HCT116 (cell line): ENCODE measurements at regions not wholly inside any gene's neighbourhood (a gene's known extent, or its start where the extent isn't known, plus 50 kb on each side); places are given as distances from the start of the nearest gene placed in this dataset.

Source experiments
- ATAC-seq: fragments of 200-7000 bp; cut with Tn5 transposase; 2 replicates; pipeline ENCODE4 v1.9.1; 2020; ENCODE audit warnings: mild to moderate bottlenecking, moderate library complexity
- BruUV-seq: library from RNA; stranded (reverse); fragments of 400-500 nt; replicated peaks from 2 replicates; lab custom pipeline; 2021; lab: Mats Ljungman, UMichigan
- CTCF ChIA-PET: fragments of 300-600 bp; sonication (Branson Sonifier 250); formaldehyde crosslinking; loops from one replicate; lab custom pipeline; 2021; ENCODE audit warnings: antibody characterized with exemption; lab: Charles Lee
- POLR2A ChIA-PET: fragments of 300-600, 350-600 bp; sonication (Branson Sonifier 250); formaldehyde crosslinking; loops from one replicate; lab custom pipeline; 2021; ENCODE audit warnings: antibody characterized with exemption; lab: Charles Lee
- RAD21 ChIA-PET, 2 experiments: fragments of 300-600 bp; sonication (Branson Sonifier 250); formaldehyde crosslinking; loops; one replicate each; lab custom pipeline; 2023; ENCODE audit warnings: low total read pairs in 2 of 2; ENCODE audit not compliant: uncharacterized antibody in 2 of 2, unreplicated experiment in 2 of 2, low non-redundant PET in 1 of 2; lab: Charles Lee
- DNase-seq: peaks from one replicate; pipeline ENCODE4 v3.0.0-alpha.2; 2010; ENCODE audit warnings: low read depth, low spot score
- H2AFZ ChIP-seq: fragments of 200-600 bp; shearing (Covaris generic), sonication (generic); 2 replicates; pipeline ENCODE4 v1.6.1; 2017; ENCODE audit warnings: low read depth, mixed run types, mixed read lengths, antibody characterized with exemption, low read length; ENCODE audit not compliant: poor library complexity, severe bottlenecking
- H3K27ac ChIP-seq: 2 replicates; pipeline ENCODE4 v1.5.1; 2012; ENCODE audit warnings: low read depth, low read length
- H3K27me3 ChIP-seq: fragments of 200-600 bp; sonication (generic); 2 replicates; pipeline ENCODE4 v1.6.1; 2016; ENCODE audit warnings: mixed run types, low read length, mixed read lengths; ENCODE audit not compliant: insufficient read depth
- H3K36me3 ChIP-seq, 2 experiments: fragments of 200-500 bp in 1 of 2; fragments of 200-600 bp in 1 of 2; sonication (Bioruptor generic) in 1 of 2; sonication (generic) in 1 of 2; 2 replicates each; pipeline versions ENCODE4 v1.5.1 to v1.6.1; 2014 to 2016; ENCODE audit warnings: low read length in 2 of 2, inconsistent platforms in 1 of 2, mixed read lengths in 1 of 2, mixed run types in 1 of 2; ENCODE audit not compliant: insufficient read depth in 2 of 2, control insufficient read depth in 1 of 2
- H3K4me1 ChIP-seq, 2 experiments: fragments of 200-600 bp in 1 of 2; sonication (generic) in 1 of 2; 2 replicates each; pipeline versions ENCODE4 v1.5.1 to v1.6.1; 2012 to 2017; ENCODE audit warnings: low read length in 2 of 2, inconsistent platforms in 1 of 2, mild to moderate bottlenecking in 1 of 2, mixed read lengths in 1 of 2, mixed run types in 1 of 2, moderate library complexity in 1 of 2; ENCODE audit not compliant: insufficient read depth in 2 of 2, control insufficient read depth in 1 of 2
- H3K4me2 ChIP-seq: fragments of 200-600 bp; sonication (generic); 2 replicates; pipeline ENCODE4 v1.6.1; 2017; ENCODE audit warnings: mixed run types, low read length, mixed read lengths
- H3K4me3 ChIP-seq, 2 experiments: fragments of 200-600 bp in 1 of 2; sonication (generic) in 1 of 2; replicated peaks in 1 of 2; 2 replicates each; pipeline ENCODE4 v1.5.1; 2011 to 2016; ENCODE audit warnings: low read length in 2 of 2, control low read depth in 1 of 2, low read depth in 1 of 2, mild to moderate bottlenecking in 1 of 2, mixed read lengths in 1 of 2, mixed run types in 1 of 2
- H3K79me2 ChIP-seq: fragments of 200-600 bp; sonication (generic); 2 replicates; pipeline ENCODE4 v1.6.1; 2017; ENCODE audit warnings: mild to moderate bottlenecking, mixed run types, low read length, moderate library complexity, mixed read lengths; ENCODE audit not compliant: insufficient read depth
- H3K9ac ChIP-seq: fragments of 200-600 bp; sonication (generic); 2 replicates; pipeline ENCODE4 v1.6.1; 2016; ENCODE audit warnings: low read length, mixed read lengths
- H3K9me2 ChIP-seq: fragments of 200-600 bp; sonication (generic), shearing (Covaris generic); 2 replicates; pipeline ENCODE4 v1.6.1; 2017; ENCODE audit warnings: mixed run types, mild to moderate bottlenecking, moderate library complexity; ENCODE audit not compliant: insufficient read depth
- H3K9me3 ChIP-seq, 2 experiments: fragments of 200-500 bp in 1 of 2; fragments of 200-600 bp in 1 of 2; sonication (Bioruptor generic) in 1 of 2; sonication (generic) in 1 of 2; 2 replicates each; pipeline ENCODE4 v1.6.1; 2014 to 2017; ENCODE audit warnings: low read length in 2 of 2, mixed read lengths in 2 of 2, inconsistent platforms in 1 of 2, low read depth in 1 of 2, mild to moderate bottlenecking in 1 of 2, mixed run types in 1 of 2, moderate library complexity in 1 of 2; ENCODE audit not compliant: control insufficient read depth in 1 of 2, insufficient read depth in 1 of 2
- H4K20me1 ChIP-seq: fragments of 200-600 bp; sonication (generic), shearing (Covaris generic); 2 replicates; pipeline ENCODE4 v1.6.1; 2017; ENCODE audit warnings: mixed run types, mild to moderate bottlenecking, moderate library complexity; ENCODE audit not compliant: insufficient read depth
- CBX3 ChIP-seq: IDR thresholded peaks from 2 replicates; pipeline ENCODE4 v1.6.1; 2012; ENCODE audit warnings: low read depth
- CEBPB ChIP-seq: IDR thresholded peaks from 2 replicates; pipeline ENCODE4 v1.6.1; 2012; ENCODE audit warnings: low read depth
- EGR1 ChIP-seq: IDR thresholded peaks from 2 replicates; pipeline ENCODE4 v1.6.1; 2012; ENCODE audit warnings: low read depth
- EZH2 ChIP-seq: fragments of 200-600 bp; sonication (generic); IDR thresholded peaks from 2 replicates; pipeline ENCODE4 v1.6.1; 2017; ENCODE audit warnings: antibody characterized with exemption, mixed run types
- EZH2phosphoT487 ChIP-seq: fragments of 200-600 bp; IDR thresholded peaks from 2 replicates; pipeline ENCODE4 v1.6.1; 2018; ENCODE audit warnings: antibody characterized with exemption, borderline replicate concordance
- FOSL1 ChIP-seq: IDR thresholded peaks from 2 replicates; pipeline ENCODE4 v1.6.1; 2012; ENCODE audit warnings: low read depth
- JUND ChIP-seq: IDR thresholded peaks from 2 replicates; pipeline ENCODE4 v1.6.1; 2012
- POLR2AphosphoS5 ChIP-seq: IDR thresholded peaks from 2 replicates; pipeline ENCODE4 v1.6.1; 2011; ENCODE audit warnings: mild to moderate bottlenecking, low read depth, low read length, moderate library complexity
- RAD21 ChIP-seq: IDR thresholded peaks from 2 replicates; pipeline ENCODE4 v1.6.1; 2012; ENCODE audit warnings: low read depth, mild to moderate bottlenecking
- SIN3A ChIP-seq: IDR thresholded peaks from 2 replicates; pipeline ENCODE4 v1.6.1; 2012; ENCODE audit warnings: low read depth
- SP1 ChIP-seq: IDR thresholded peaks from 2 replicates; pipeline ENCODE4 v1.6.1; 2012; ENCODE audit warnings: low read depth
- SRF ChIP-seq: IDR thresholded peaks from 2 replicates; pipeline ENCODE4 v1.6.1; 2012; ENCODE audit warnings: low read depth
- ZNF274 ChIP-seq: fragments of 200-500 bp; sonication (Bioruptor generic); IDR thresholded peaks from 2 replicates; pipeline ENCODE4 v1.6.1; 2014; ENCODE audit warnings: mild to moderate bottlenecking, low read depth, low read length, inconsistent platforms
- intact Hi-C: fragments of 100-400 bp; cut with micrococcal nuclease; formaldehyde crosslinking; loops from 2 replicates; pipeline ENCODE4 v1.10.0; 2022
- TF ChIP-seq, protein P1 (sequence below): IDR thresholded peaks from 2 replicates; pipeline ENCODE4 v1.6.1; 2012
- TF ChIP-seq, protein P2 (sequence below): IDR thresholded peaks from 2 replicates; pipeline ENCODE4 v1.6.1; 2011; ENCODE audit warnings: mild to moderate bottlenecking, low read length, moderate library complexity; ENCODE audit not compliant: insufficient replicate concordance; ENCODE audit errors: extremely low read depth

DNA sequence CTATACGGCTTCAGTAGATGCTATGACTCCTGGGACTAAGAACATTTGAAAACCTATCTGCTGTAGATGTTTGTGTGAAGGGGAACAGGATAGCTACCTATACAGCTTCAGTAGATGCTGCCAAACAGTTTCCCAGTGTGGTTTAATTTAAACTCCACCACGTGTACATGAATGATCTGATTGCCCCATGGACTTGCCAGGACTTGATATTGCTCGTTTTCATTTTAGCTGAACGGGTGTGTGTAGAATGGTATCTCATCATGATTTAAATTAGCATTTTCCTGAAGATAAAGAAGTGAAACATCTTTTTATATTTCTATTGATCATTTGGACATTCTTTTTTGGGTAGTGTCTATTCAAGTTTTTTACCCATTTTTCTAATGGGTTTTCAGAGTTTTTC, 77.8 kb upstream of the PIP4K2A start:
- Histone ChIP-seq H4K20me1 (no peaks in the 10 kb centered on the region), H3K4me3 (no peak overlapping the region), H3K9me3 (no peaks in the 10 kb centered on the region), H2AFZ (no peak overlapping the region), H3K79me2 (no peaks in the 10 kb centered on the region), H3K4me1 (no peaks in the 10 kb centered on the region), H3K9me2 (no peaks in the 10 kb centered on the region)
- CTCF ChIA-PET, result no interaction called here
- DNase-seq, result no peak
- RAD21 ChIA-PET, result no interaction called here
- TF ChIP-seq CEBPB, result no peak
- no peak for TF ChIP-seq CBX3
- no peak for TF ChIP-seq SRF
- TF ChIP-seq, protein P1, sequence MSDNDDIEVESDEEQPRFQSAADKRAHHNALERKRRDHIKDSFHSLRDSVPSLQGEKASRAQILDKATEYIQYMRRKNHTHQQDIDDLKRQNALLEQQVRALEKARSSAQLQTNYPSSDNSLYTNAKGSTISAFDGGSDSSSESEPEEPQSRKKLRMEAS, result no peak
- no peak for TF ChIP-seq SIN3A
- no peak for TF ChIP-seq FOSL1
- TF ChIP-seq RAD21, result no peak
- TF ChIP-seq, protein P2, sequence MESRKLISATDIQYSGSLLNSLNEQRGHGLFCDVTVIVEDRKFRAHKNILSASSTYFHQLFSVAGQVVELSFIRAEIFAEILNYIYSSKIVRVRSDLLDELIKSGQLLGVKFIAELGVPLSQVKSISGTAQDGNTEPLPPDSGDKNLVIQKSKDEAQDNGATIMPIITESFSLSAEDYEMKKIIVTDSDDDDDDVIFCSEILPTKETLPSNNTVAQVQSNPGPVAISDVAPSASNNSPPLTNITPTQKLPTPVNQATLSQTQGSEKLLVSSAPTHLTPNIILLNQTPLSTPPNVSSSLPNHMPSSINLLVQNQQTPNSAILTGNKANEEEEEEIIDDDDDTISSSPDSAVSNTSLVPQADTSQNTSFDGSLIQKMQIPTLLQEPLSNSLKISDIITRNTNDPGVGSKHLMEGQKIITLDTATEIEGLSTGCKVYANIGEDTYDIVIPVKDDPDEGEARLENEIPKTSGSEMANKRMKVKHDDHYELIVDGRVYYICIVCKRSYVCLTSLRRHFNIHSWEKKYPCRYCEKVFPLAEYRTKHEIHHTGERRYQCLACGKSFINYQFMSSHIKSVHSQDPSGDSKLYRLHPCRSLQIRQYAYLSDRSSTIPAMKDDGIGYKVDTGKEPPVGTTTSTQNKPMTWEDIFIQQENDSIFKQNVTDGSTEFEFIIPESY, result no peak
- TF ChIP-seq EZH2, result no peak
- no peak for TF ChIP-seq POLR2AphosphoS5
- TF ChIP-seq ZNF274, result no peak
- no peak for TF ChIP-seq EZH2phosphoT487
- no peak for TF ChIP-seq SP1
- TF ChIP-seq EGR1, result no peak
- no peak for TF ChIP-seq JUND
- TF ChIP-seq, all 23 proteins: peak for 0
- intact Hi-C loops, result no loop called here
- no peaks in the 10 kb centered on the region for H3K36me3 ChIP-seq
- no peaks in the 10 kb centered on the region for H3K27me3 ChIP-seq
- H3K27ac ChIP-seq, result no peak overlapping the region
- no TSS peak for BruUV-seq
- POLR2A ChIA-PET, result no interaction called here
- no peak overlapping the region for H3K4me2 ChIP-seq
- ATAC-seq, result no peak
- no peak overlapping the region for H3K9ac ChIP-seq
